Loucy (cell line): ENCODE measurements at regions not wholly inside any gene's neighbourhood (a gene's known extent, or its start where the extent isn't known, plus 50 kb on each side); places are given as distances from the start of the nearest gene placed in this dataset.

Experiments
- CTCF ChIP-seq: fragments of 200-600 bp; sonication (generic); conservative IDR thresholded peaks from 2 replicates; pipeline ENCODE4 v1.5.1; 2014; ENCODE audit warnings: mild to moderate bottlenecking, antibody characterized with exemption, low read length
- EZH2phosphoT487 ChIP-seq: fragments of 200-600 bp; IDR thresholded peaks from 2 replicates; pipeline ENCODE4 v1.6.1; 2018; ENCODE audit warnings: antibody characterized with exemption, mild to moderate bottlenecking, moderate library complexity, borderline replicate concordance

- TF ChIP-seq CTCF (no peak), EZH2phosphoT487 (no peak)
Measured at GRCh38 chr9:129555512-129556215, 65.2 kb downstream of the C9orf50 start.
